ENCODE measurements at regions not wholly inside any gene's neighbourhood (a gene's known extent, or its start where the extent isn't known, plus 50 kb on each side); places are given as distances from the start of the nearest gene placed in this dataset.

DNA sequence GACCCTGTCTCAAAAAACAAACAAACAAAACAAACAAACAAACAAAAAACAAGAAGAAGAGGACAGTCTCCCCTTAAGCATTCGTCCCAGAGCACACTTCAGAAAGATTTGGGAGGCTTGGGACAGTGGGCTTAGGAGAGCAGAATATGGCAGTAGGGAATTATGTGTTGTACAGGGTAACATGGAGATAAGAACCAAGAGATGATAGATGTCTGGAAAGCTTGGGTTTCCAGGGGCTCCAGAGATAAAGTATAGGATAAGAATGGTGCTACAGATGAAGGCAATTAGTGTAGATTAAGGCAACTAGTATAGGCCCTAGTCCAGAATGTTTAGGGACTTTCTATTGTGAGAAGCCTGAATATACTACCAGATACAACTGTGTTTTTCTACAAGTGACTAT, 934.9 kb upstream of the AUTS2 start:
- in situ Hi-C loops (cut with MboI; ENCODE audit: low sequenced_read_pairs) (no loop called here), intact Hi-C loops (cut with micrococcal nuclease) (no loop called here), dilution Hi-C loops (cut with HindIII; ENCODE audit: low sequenced_read_pairs, unreplicated experiment) (no loop called here)
- no TSS peak for BruUV-seq (replicated peaks)
- Histone ChIP-seq H3K36me3 (ENCODE audit: control insufficient read depth, insufficient read depth, low read length) (no peaks in the 10 kb centered on the region), H3K27ac (ENCODE audit: insufficient read depth, low read length) (no peak overlapping the region), H4K91ac (ENCODE audit: insufficient read depth, low read depth, low read length) (no peak overlapping the region), H2AFZ (replicated peaks; ENCODE audit: low read length, poor library complexity) (no peak overlapping the region), H2BK15ac (ENCODE audit: low read depth, low read length) (no peak overlapping the region), H4K20me1 (ENCODE audit: insufficient read depth, low read length) (no peaks in the 10 kb centered on the region), H3K9ac (ENCODE audit: low read depth, low read length) (no peak overlapping the region), H3K27me3 (ENCODE audit: control insufficient read depth, insufficient read depth, low read length) (no peaks in the 10 kb centered on the region), H3K56ac (ENCODE audit: extremely low read depth, insufficient read depth, low read length) (no peak overlapping the region), H2BK20ac (ENCODE audit: low read depth, low read length) (no peak overlapping the region), H3K4me3 (ENCODE audit: insufficient read depth, low read depth, low read length) (no peak overlapping the region), H3K4ac (ENCODE audit: low read depth, low read length) (no peak overlapping the region), H3K18ac (ENCODE audit: low read depth, low read length) (no peak overlapping the region), H2AK9ac (replicated peaks; ENCODE audit: low read depth, low read length, poor library complexity) (no peak overlapping the region), H2BK5ac (ENCODE audit: low read depth, low read length, poor library complexity, severe bottlenecking) (no peak overlapping the region), H4K5ac (ENCODE audit: low read depth, low read length) (no peak overlapping the region), H3K14ac (replicated peaks; ENCODE audit: low read depth, low read length) (no peak overlapping the region), H2BK120ac (ENCODE audit: low read depth, low read length) (no peak overlapping the region), H3K9me1 (ENCODE audit: insufficient read depth, low read length) (no peaks in the 10 kb centered on the region), H3K9me3 (ENCODE audit: control insufficient read depth, insufficient read depth, low read length) (no peaks in the 10 kb centered on the region), H3K4me1 (ENCODE audit: control insufficient read depth, insufficient read depth, low read length) (no peaks in the 10 kb centered on the region), H3K79me1 (ENCODE audit: low read depth in 1 of 2, low read length in 2 of 2) (no peaks in the 10 kb centered on the region), H3K4me2 (ENCODE audit: low read depth, low read length) (no peak overlapping the region), H2AK5ac (ENCODE audit: low read depth, low read length) (no peak overlapping the region), H4K8ac (ENCODE audit: low read depth in 2 of 2, low read length in 2 of 2) (no peak overlapping the region), H3K23ac (ENCODE audit: low read depth, low read length) (no peak overlapping the region)
- POLR2A ChIA-PET (ENCODE audit: unreplicated experiment), result no interaction called here
- WGBS, 2 experiments (ENCODE audit: extremely low coverage in 2 of 2, insufficient read length in 1 of 2), result no CpG with 5 or more reads among the region's 1 CpG
- CTCF ChIA-PET, result no interaction called here
- TF ChIP-seq ELK1 (IDR thresholded peaks at IDR 0.05; ENCODE audit: borderline replicate concordance, low read depth, low read length) (no peak), CHD1 (IDR thresholded peaks at IDR 0.05; ENCODE audit: low read depth, low read length) (no peak), RAD21 (IDR thresholded peaks at IDR 0.05; ENCODE audit: low read length) (no peak), USF2 (IDR thresholded peaks at IDR 0.05; ENCODE audit: low read depth, low read length) (no peak), RFX5 (IDR thresholded peaks at IDR 0.05; ENCODE audit: low read depth, low read length) (no peak), MAZ (IDR thresholded peaks at IDR 0.05; ENCODE audit: borderline replicate concordance, low read depth, low read length) (no peak), NFE2L2 (IDR thresholded peaks at IDR 0.05; ENCODE audit: low read depth, low read length) (no peak), MAFK (IDR thresholded peaks at IDR 0.05; ENCODE audit: low read depth, low read length) (no peak)
- TF ChIP-seq, protein P1, sequence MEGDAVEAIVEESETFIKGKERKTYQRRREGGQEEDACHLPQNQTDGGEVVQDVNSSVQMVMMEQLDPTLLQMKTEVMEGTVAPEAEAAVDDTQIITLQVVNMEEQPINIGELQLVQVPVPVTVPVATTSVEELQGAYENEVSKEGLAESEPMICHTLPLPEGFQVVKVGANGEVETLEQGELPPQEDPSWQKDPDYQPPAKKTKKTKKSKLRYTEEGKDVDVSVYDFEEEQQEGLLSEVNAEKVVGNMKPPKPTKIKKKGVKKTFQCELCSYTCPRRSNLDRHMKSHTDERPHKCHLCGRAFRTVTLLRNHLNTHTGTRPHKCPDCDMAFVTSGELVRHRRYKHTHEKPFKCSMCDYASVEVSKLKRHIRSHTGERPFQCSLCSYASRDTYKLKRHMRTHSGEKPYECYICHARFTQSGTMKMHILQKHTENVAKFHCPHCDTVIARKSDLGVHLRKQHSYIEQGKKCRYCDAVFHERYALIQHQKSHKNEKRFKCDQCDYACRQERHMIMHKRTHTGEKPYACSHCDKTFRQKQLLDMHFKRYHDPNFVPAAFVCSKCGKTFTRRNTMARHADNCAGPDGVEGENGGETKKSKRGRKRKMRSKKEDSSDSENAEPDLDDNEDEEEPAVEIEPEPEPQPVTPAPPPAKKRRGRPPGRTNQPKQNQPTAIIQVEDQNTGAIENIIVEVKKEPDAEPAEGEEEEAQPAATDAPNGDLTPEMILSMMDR (conservative IDR thresholded peaks at IDR 0.05; ENCODE audit: low read depth, low read length), result no peak
- DNase-seq, result no peak
- no peak for ATAC-seq (ENCODE audit: low read depth)

All from IMR-90 (cell line).